GM23338 (cell line): ENCODE measurements at regions not wholly inside any gene's neighbourhood (a gene's known extent, or its start where the extent isn't known, plus 50 kb on each side); places are given as distances from the start of the nearest gene placed in this dataset.

Experiments used
- ATAC-seq: fragments of 200-7000 bp; cut with Tn5 transposase; 3 replicates; pipeline ENCODE4 v1.9.1; 2020
- DNase-seq: peaks from one replicate; pipeline ENCODE4 v3.0.0-alpha.2; 2015; ENCODE audit warnings: low spot score
- H2AFZ ChIP-seq: fragments of 200-600 bp; sonication (generic); 2 replicates; pipeline ENCODE4 v1.8.0; 2016; ENCODE audit warnings: antibody characterized with exemption, mild to moderate bottlenecking, moderate library complexity
- H3F3A ChIP-seq: fragments of 200-600 bp; sonication (generic); replicated peaks from 2 replicates; pipeline ENCODE4 v1.8.0; 2017; ENCODE audit warnings: antibody characterized with exemption, mixed run types, low read depth
- H3K27ac ChIP-seq: fragments of 200-600 bp; sonication (generic); 2 replicates; pipeline ENCODE4 v1.6.1; 2016; ENCODE audit warnings: low read depth
- H3K27me3 ChIP-seq: fragments of 200-600 bp; sonication (generic); 2 replicates; pipeline ENCODE4 v1.8.0; 2016; ENCODE audit warnings: mild to moderate bottlenecking, mixed run types, moderate library complexity; ENCODE audit not compliant: insufficient read depth
- H3K36me3 ChIP-seq: fragments of 200-600 bp; sonication (generic); 2 replicates; pipeline ENCODE4 v1.8.0; 2016; ENCODE audit warnings: mild to moderate bottlenecking; ENCODE audit not compliant: insufficient read depth
- H3K4me1 ChIP-seq: fragments of 200-600 bp; sonication (generic); 2 replicates; pipeline ENCODE4 v1.8.0; 2016; ENCODE audit warnings: mild to moderate bottlenecking, moderate library complexity; ENCODE audit not compliant: insufficient read depth
- H3K4me2 ChIP-seq: fragments of 200-600 bp; sonication (generic); 2 replicates; pipeline ENCODE4 v1.7.1; 2017; ENCODE audit warnings: mixed run types
- H3K4me3 ChIP-seq: fragments of 200-600 bp; sonication (generic); 2 replicates; pipeline ENCODE4 v1.6.1; 2016; ENCODE audit warnings: mixed run types
- H3K79me2 ChIP-seq: fragments of 200-600 bp; sonication (generic); replicated peaks from 2 replicates; pipeline ENCODE4 v1.8.0; 2017; ENCODE audit warnings: mild to moderate bottlenecking; ENCODE audit not compliant: insufficient read depth
- H3K9me2 ChIP-seq: fragments of 200-600 bp; sonication (generic); 2 replicates; pipeline ENCODE4 v1.8.0; 2017; ENCODE audit not compliant: insufficient read depth
- H4K20me1 ChIP-seq: fragments of 200-600 bp; sonication (generic); replicated peaks from 2 replicates; pipeline ENCODE4 v1.8.0; 2017; ENCODE audit warnings: mild to moderate bottlenecking; ENCODE audit not compliant: insufficient read depth
- H3K27ac Mint-ChIP-seq: 2 replicates; pipeline ENCODE4 v1.8.0; 2020; ENCODE audit warnings: inconsistent platforms, mild to moderate bottlenecking, moderate library complexity, mixed read lengths
- H3K27me3 Mint-ChIP-seq: 3 replicates; pipeline ENCODE4 v1.8.0; 2022; ENCODE audit warnings: low read depth, mild to moderate bottlenecking, moderate library complexity, mixed read lengths, inconsistent platforms; ENCODE audit not compliant: insufficient read depth, poor library complexity
- H3K36me3 Mint-ChIP-seq: 3 replicates; pipeline ENCODE4 v1.8.0; 2021; ENCODE audit warnings: low read depth, mild to moderate bottlenecking, inconsistent platforms, moderate library complexity, mixed read lengths
- H3K4me1 Mint-ChIP-seq: 3 replicates; pipeline ENCODE4 v1.8.0; 2020; ENCODE audit warnings: mild to moderate bottlenecking, inconsistent platforms, mixed read lengths
- H3K4me3 Mint-ChIP-seq: 3 replicates; pipeline ENCODE4 v1.8.0; 2021; ENCODE audit warnings: moderate library complexity, mild to moderate bottlenecking, inconsistent platforms, mixed read lengths
- H3K9me3 Mint-ChIP-seq: 3 replicates; pipeline ENCODE4 v1.8.0; 2020; ENCODE audit warnings: moderate library complexity, mild to moderate bottlenecking, inconsistent platforms, mixed read lengths
- EZH2phosphoT487 ChIP-seq: fragments of 200-600 bp; sonication (generic); IDR thresholded peaks from one replicate; pipeline ENCODE4 v1.8.1; 2018; ENCODE audit warnings: antibody characterized with exemption; ENCODE audit not compliant: unreplicated experiment
- JUNB ChIP-seq: IDR thresholded peaks from one replicate; pipeline ENCODE4 v1.6.1; 2016; ENCODE audit warnings: antibody characterized with exemption; ENCODE audit not compliant: unreplicated experiment
- POLR2AphosphoS5 ChIP-seq: IDR thresholded peaks from 2 replicates; pipeline ENCODE4 v1.6.1; 2016; ENCODE audit warnings: antibody characterized with exemption, low read depth
- STAT1 ChIP-seq: IDR thresholded peaks from one replicate; pipeline ENCODE4 v1.6.1; 2016; ENCODE audit warnings: antibody characterized with exemption; ENCODE audit not compliant: unreplicated experiment
- ZNF114 ChIP-seq: fragments of 250-450 bp; sonication (Bioruptor Pico); IDR thresholded peaks from 2 replicates; pipeline ENCODE4 v1.5.0; 2020; ENCODE audit warnings: mild to moderate bottlenecking, moderate library complexity
- ZNF331 ChIP-seq: fragments of 250-450 bp; sonication (Bioruptor Pico); IDR thresholded peaks from 2 replicates; pipeline ENCODE4 v1.5.0; 2020; ENCODE audit warnings: low read depth, mild to moderate bottlenecking, moderate library complexity
- TF ChIP-seq, protein P1 (sequence below): fragments of 250-450 bp; sonication (Bioruptor Pico); IDR thresholded peaks from 2 replicates; pipeline ENCODE4 v1.5.0; 2020; ENCODE audit warnings: mild to moderate bottlenecking, moderate library complexity
- TF ChIP-seq, protein P2 (sequence below): IDR thresholded peaks from 2 replicates; pipeline ENCODE4 v1.6.1; 2016; ENCODE audit warnings: antibody characterized with exemption
- TF ChIP-seq, protein P3 (sequence below), 2 experiments: fragments of 200-600 bp in 1 of 2; sonication (generic) in 1 of 2; conservative IDR thresholded peaks; 2 replicates each; pipeline versions ENCODE4 v1.5.1 to v1.6.1; 2016 to 2017; ENCODE audit warnings: antibody characterized with exemption in 2 of 2, low read depth in 2 of 2, mild to moderate bottlenecking in 2 of 2, moderate library complexity in 1 of 2

DNA sequence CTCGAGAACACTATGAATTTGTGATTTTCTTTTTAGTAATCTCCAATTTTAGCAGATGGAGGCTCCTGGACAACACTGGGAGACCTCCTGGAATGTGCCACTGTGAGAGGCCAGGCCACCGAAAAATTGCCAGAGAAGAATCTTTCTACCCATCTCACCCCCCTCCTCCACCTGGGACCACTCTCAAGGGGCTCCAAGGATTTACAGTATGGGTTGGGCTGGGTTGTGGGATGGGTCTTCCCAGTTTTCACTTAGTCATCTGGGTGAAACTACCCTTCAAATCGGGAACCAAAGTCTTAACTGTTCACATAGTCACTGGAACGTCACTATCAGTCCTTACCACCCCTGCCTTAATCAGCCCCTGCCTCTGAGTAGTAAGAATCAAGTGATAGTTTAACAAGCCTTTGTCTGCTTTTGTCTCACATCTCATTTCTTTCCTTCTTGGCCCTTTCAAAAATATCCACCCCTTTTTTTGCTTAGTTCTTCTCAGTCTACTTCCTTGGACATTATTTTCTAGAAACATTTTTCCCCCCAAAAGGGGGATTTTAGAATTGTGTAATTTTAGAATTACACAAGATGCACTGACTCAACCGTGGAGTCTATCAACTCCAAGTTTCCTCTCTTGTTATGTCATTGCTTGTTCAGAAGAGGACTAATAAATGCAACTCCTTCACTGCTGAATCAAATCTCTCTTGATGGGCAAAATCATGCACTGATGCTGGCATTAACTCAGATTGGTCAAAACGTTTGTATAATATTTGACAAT is 148.2 kb upstream of the MOCS1 start:
- no peak overlapping the region for H3K27ac Mint-ChIP-seq
- no peaks in the 10 kb centered on the region for H3K9me3 Mint-ChIP-seq
- no peaks in the 10 kb centered on the region for H3K36me3 ChIP-seq
- no peaks in the 10 kb centered on the region for H4K20me1 ChIP-seq
- no peaks in the 10 kb centered on the region for H3K79me2 ChIP-seq
- no peak overlapping the region for H3K4me3 Mint-ChIP-seq
- no peak overlapping the region for H3K4me2 ChIP-seq
- no peak overlapping the region for H3K27ac ChIP-seq
- H3K4me3 ChIP-seq, result no peak overlapping the region
- ATAC-seq (no peak), DNase-seq (no peak)
- no peaks in the 10 kb centered on the region for H3K36me3 Mint-ChIP-seq
- H3K27me3 ChIP-seq, result no peaks in the 10 kb centered on the region
- TF ChIP-seq JUNB, result no peak
- TF ChIP-seq, protein P1, sequence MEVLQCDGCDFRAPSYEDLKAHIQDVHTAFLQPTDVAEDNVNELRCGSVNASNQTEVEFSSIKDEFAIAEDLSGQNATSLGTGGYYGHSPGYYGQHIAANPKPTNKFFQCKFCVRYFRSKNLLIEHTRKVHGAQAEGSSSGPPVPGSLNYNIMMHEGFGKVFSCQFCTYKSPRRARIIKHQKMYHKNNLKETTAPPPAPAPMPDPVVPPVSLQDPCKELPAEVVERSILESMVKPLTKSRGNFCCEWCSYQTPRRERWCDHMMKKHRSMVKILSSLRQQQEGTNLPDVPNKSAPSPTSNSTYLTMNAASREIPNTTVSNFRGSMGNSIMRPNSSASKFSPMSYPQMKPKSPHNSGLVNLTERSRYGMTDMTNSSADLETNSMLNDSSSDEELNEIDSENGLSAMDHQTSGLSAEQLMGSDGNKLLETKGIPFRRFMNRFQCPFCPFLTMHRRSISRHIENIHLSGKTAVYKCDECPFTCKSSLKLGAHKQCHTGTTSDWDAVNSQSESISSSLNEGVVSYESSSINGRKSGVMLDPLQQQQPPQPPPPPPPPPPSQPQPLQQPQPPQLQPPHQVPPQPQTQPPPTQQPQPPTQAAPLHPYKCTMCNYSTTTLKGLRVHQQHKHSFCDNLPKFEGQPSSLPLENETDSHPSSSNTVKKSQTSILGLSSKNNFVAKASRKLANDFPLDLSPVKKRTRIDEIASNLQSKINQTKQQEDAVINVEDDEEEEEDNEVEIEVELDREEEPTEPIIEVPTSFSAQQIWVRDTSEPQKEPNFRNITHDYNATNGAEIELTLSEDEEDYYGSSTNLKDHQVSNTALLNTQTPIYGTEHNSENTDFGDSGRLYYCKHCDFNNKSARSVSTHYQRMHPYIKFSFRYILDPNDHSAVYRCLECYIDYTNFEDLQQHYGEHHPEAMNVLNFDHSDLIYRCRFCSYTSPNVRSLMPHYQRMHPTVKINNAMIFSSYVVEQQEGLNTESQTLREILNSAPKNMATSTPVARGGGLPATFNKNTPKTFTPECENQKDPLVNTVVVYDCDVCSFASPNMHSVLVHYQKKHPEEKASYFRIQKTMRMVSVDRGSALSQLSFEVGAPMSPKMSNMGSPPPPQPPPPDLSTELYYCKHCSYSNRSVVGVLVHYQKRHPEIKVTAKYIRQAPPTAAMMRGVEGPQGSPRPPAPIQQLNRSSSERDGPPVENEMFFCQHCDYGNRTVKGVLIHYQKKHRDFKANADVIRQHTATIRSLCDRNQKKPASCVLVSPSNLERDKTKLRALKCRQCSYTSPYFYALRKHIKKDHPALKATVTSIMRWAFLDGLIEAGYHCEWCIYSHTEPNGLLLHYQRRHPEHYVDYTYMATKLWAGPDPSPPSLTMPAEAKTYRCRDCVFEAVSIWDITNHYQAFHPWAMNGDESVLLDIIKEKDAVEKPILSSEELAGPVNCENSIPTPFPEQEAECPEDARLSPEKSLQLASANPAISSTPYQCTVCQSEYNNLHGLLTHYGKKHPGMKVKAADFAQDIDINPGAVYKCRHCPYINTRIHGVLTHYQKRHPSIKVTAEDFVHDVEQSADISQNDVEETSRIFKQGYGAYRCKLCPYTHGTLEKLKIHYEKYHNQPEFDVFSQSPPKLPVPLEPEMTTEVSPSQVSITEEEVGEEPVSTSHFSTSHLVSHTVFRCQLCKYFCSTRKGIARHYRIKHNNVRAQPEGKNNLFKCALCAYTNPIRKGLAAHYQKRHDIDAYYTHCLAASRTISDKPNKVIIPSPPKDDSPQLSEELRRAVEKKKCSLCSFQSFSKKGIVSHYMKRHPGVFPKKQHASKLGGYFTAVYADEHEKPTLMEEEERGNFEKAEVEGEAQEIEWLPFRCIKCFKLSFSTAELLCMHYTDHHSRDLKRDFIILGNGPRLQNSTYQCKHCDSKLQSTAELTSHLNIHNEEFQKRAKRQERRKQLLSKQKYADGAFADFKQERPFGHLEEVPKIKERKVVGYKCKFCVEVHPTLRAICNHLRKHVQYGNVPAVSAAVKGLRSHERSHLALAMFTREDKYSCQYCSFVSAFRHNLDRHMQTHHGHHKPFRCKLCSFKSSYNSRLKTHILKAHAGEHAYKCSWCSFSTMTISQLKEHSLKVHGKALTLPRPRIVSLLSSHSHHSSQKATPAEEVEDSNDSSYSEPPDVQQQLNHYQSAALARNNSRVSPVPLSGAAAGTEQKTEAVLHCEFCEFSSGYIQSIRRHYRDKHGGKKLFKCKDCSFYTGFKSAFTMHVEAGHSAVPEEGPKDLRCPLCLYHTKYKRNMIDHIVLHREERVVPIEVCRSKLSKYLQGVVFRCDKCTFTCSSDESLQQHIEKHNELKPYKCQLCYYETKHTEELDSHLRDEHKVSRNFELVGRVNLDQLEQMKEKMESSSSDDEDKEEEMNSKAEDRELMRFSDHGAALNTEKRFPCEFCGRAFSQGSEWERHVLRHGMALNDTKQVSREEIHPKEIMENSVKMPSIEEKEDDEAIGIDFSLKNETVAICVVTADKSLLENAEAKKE (CRISPR knock-in tag), result no peak
- TF ChIP-seq ZNF331, result no peak
- no peak for TF ChIP-seq STAT1
- no peak for TF ChIP-seq POLR2AphosphoS5
- TF ChIP-seq EZH2phosphoT487, result no peak
- TF ChIP-seq, protein P2, sequence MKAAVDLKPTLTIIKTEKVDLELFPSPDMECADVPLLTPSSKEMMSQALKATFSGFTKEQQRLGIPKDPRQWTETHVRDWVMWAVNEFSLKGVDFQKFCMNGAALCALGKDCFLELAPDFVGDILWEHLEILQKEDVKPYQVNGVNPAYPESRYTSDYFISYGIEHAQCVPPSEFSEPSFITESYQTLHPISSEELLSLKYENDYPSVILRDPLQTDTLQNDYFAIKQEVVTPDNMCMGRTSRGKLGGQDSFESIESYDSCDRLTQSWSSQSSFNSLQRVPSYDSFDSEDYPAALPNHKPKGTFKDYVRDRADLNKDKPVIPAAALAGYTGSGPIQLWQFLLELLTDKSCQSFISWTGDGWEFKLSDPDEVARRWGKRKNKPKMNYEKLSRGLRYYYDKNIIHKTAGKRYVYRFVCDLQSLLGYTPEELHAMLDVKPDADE, result no peak
- TF ChIP-seq, protein P3, sequence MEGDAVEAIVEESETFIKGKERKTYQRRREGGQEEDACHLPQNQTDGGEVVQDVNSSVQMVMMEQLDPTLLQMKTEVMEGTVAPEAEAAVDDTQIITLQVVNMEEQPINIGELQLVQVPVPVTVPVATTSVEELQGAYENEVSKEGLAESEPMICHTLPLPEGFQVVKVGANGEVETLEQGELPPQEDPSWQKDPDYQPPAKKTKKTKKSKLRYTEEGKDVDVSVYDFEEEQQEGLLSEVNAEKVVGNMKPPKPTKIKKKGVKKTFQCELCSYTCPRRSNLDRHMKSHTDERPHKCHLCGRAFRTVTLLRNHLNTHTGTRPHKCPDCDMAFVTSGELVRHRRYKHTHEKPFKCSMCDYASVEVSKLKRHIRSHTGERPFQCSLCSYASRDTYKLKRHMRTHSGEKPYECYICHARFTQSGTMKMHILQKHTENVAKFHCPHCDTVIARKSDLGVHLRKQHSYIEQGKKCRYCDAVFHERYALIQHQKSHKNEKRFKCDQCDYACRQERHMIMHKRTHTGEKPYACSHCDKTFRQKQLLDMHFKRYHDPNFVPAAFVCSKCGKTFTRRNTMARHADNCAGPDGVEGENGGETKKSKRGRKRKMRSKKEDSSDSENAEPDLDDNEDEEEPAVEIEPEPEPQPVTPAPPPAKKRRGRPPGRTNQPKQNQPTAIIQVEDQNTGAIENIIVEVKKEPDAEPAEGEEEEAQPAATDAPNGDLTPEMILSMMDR (conservative IDR thresholded peaks at IDR 0.05; ENCODE audit: low read depth in 2 of 2), result no peak
- TF ChIP-seq ZNF114 (CRISPR knock-in tag), result no peak
- no peaks in the 10 kb centered on the region for H3K4me1 ChIP-seq
- H3F3A ChIP-seq, result no peaks in the 10 kb centered on the region
- peaks cover 16% of the 10 kb centered on the region; the same call in 1 of the 2 replicates for H3K9me2 ChIP-seq
- no peaks in the 10 kb centered on the region for H3K4me1 Mint-ChIP-seq
- H2AFZ ChIP-seq, result no peak overlapping the region
- H3K27me3 Mint-ChIP-seq, result no peaks in the 10 kb centered on the region
